NT2/D1 (cell line): ENCODE measurements at regions not wholly inside any gene's neighbourhood (a gene's known extent, or its start where the extent isn't known, plus 50 kb on each side); places are given as distances from the start of the nearest gene placed in this dataset.

Experiments used
- SUZ12 ChIP-seq: IDR thresholded peaks from 2 replicates; pipeline ENCODE4 v1.6.1; 2011; ENCODE audit not compliant: insufficient read length, insufficient read depth; ENCODE audit errors: extremely low read depth
- YY1 ChIP-seq: IDR thresholded peaks from 2 replicates; pipeline ENCODE4 v1.6.1; 2011; ENCODE audit not compliant: insufficient read length, insufficient read depth

DNA sequence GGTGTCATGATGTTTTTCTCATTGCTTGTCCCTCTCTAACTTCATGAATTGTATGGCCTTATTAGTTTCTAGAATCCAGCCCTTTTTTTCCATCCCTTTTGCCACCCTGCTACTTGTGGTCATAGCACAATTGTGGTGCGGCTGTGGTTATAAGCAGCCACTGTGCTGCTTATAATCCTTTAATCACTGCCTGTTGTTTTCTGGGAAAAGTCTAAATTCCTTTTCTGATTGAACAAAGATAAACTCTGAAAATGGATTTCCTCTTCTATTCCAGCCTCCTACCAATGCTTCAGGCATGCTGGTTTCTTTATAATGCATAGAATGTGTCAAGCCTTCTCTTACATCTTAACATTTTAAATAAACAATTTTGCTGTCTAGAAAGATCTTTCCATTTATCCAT is 319.5 kb downstream of the C3orf38 start:
- TF ChIP-seq YY1 (no peak), SUZ12 (no peak)
